ENCODE measurements at regions not wholly inside any gene's neighbourhood (a gene's known extent, or its start where the extent isn't known, plus 50 kb on each side); places are given as distances from the start of the nearest gene placed in this dataset.
A peak's percentile ranks its signal among the peaks of the same experiment; 100 is the strongest.

DNA sequence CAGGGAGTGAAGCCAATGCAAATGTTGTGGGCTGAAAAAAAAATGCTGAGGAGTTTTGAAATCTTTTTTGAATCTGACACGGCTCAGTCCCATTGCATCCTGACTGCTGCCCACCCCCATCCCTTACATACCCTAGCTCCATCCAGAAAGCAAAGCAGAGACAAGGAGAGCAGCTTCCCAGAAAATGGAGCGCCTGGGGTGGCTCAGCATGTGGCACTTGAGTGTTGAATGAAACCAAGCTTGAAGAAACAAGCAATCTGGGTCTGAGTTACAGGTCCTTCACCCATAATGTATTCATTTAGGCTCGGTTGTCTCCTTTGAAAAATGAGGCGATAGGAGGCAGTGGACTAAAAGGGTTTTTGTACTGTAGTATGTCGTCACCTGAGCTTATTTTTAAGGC, 244.2 kb upstream of the ACVR2A start:
- peak; percentile 60 for ATAC-seq

More for the DNA sequence above, 244.2 kb upstream of the ACVR2A start:
- Histone ChIP-seq H3K4me2 (no peak overlapping the region), H2AFZ (peak overlapping the region; percentile 69; the same call in 1 of the 2 replicates), H3K27me3 (ENCODE audit: insufficient read depth) (no peaks in the 10 kb centered on the region), H3K4me3 (no peak overlapping the region), H4K20me1 (replicated peaks; ENCODE audit: insufficient read depth) (no peaks in the 10 kb centered on the region), H3K27ac (ENCODE audit: low read depth) (no peak overlapping the region), H3K9me2 (ENCODE audit: insufficient read depth) (peaks cover 3% of the 10 kb centered on the region; the same call in 1 of the 2 replicates), H3F3A (replicated peaks; ENCODE audit: low read depth) (no peaks in the 10 kb centered on the region), H3K4me1 (ENCODE audit: insufficient read depth) (peaks cover 10% of the 10 kb centered on the region), H3K36me3 (ENCODE audit: insufficient read depth) (no peaks in the 10 kb centered on the region), H3K79me2 (replicated peaks; ENCODE audit: insufficient read depth) (no peaks in the 10 kb centered on the region)
- H3K27me3 Mint-ChIP-seq (ENCODE audit: insufficient read depth, low read depth, poor library complexity): peaks cover 5% of the 10 kb centered on the region
- DNase-seq (ENCODE audit: low spot score): no peak
- peaks cover 16% of the 10 kb centered on the region; the same call in 2 of the 3 replicates for H3K4me1 Mint-ChIP-seq
- peaks cover 4% of the 10 kb centered on the region; the same call in 1 of the 3 replicates for H3K36me3 Mint-ChIP-seq (ENCODE audit: low read depth)
- H3K4me3 Mint-ChIP-seq: no peak overlapping the region
- peaks cover 2% of the 10 kb centered on the region; the same call in 2 of the 3 replicates for H3K9me3 Mint-ChIP-seq
- TF ChIP-seq, protein P1, sequence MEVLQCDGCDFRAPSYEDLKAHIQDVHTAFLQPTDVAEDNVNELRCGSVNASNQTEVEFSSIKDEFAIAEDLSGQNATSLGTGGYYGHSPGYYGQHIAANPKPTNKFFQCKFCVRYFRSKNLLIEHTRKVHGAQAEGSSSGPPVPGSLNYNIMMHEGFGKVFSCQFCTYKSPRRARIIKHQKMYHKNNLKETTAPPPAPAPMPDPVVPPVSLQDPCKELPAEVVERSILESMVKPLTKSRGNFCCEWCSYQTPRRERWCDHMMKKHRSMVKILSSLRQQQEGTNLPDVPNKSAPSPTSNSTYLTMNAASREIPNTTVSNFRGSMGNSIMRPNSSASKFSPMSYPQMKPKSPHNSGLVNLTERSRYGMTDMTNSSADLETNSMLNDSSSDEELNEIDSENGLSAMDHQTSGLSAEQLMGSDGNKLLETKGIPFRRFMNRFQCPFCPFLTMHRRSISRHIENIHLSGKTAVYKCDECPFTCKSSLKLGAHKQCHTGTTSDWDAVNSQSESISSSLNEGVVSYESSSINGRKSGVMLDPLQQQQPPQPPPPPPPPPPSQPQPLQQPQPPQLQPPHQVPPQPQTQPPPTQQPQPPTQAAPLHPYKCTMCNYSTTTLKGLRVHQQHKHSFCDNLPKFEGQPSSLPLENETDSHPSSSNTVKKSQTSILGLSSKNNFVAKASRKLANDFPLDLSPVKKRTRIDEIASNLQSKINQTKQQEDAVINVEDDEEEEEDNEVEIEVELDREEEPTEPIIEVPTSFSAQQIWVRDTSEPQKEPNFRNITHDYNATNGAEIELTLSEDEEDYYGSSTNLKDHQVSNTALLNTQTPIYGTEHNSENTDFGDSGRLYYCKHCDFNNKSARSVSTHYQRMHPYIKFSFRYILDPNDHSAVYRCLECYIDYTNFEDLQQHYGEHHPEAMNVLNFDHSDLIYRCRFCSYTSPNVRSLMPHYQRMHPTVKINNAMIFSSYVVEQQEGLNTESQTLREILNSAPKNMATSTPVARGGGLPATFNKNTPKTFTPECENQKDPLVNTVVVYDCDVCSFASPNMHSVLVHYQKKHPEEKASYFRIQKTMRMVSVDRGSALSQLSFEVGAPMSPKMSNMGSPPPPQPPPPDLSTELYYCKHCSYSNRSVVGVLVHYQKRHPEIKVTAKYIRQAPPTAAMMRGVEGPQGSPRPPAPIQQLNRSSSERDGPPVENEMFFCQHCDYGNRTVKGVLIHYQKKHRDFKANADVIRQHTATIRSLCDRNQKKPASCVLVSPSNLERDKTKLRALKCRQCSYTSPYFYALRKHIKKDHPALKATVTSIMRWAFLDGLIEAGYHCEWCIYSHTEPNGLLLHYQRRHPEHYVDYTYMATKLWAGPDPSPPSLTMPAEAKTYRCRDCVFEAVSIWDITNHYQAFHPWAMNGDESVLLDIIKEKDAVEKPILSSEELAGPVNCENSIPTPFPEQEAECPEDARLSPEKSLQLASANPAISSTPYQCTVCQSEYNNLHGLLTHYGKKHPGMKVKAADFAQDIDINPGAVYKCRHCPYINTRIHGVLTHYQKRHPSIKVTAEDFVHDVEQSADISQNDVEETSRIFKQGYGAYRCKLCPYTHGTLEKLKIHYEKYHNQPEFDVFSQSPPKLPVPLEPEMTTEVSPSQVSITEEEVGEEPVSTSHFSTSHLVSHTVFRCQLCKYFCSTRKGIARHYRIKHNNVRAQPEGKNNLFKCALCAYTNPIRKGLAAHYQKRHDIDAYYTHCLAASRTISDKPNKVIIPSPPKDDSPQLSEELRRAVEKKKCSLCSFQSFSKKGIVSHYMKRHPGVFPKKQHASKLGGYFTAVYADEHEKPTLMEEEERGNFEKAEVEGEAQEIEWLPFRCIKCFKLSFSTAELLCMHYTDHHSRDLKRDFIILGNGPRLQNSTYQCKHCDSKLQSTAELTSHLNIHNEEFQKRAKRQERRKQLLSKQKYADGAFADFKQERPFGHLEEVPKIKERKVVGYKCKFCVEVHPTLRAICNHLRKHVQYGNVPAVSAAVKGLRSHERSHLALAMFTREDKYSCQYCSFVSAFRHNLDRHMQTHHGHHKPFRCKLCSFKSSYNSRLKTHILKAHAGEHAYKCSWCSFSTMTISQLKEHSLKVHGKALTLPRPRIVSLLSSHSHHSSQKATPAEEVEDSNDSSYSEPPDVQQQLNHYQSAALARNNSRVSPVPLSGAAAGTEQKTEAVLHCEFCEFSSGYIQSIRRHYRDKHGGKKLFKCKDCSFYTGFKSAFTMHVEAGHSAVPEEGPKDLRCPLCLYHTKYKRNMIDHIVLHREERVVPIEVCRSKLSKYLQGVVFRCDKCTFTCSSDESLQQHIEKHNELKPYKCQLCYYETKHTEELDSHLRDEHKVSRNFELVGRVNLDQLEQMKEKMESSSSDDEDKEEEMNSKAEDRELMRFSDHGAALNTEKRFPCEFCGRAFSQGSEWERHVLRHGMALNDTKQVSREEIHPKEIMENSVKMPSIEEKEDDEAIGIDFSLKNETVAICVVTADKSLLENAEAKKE (CRISPR knock-in tag; IDR thresholded peaks at IDR 0.05): peak; percentile 59; the same call in 1 of the 2 replicates
- TF ChIP-seq, protein P2, sequence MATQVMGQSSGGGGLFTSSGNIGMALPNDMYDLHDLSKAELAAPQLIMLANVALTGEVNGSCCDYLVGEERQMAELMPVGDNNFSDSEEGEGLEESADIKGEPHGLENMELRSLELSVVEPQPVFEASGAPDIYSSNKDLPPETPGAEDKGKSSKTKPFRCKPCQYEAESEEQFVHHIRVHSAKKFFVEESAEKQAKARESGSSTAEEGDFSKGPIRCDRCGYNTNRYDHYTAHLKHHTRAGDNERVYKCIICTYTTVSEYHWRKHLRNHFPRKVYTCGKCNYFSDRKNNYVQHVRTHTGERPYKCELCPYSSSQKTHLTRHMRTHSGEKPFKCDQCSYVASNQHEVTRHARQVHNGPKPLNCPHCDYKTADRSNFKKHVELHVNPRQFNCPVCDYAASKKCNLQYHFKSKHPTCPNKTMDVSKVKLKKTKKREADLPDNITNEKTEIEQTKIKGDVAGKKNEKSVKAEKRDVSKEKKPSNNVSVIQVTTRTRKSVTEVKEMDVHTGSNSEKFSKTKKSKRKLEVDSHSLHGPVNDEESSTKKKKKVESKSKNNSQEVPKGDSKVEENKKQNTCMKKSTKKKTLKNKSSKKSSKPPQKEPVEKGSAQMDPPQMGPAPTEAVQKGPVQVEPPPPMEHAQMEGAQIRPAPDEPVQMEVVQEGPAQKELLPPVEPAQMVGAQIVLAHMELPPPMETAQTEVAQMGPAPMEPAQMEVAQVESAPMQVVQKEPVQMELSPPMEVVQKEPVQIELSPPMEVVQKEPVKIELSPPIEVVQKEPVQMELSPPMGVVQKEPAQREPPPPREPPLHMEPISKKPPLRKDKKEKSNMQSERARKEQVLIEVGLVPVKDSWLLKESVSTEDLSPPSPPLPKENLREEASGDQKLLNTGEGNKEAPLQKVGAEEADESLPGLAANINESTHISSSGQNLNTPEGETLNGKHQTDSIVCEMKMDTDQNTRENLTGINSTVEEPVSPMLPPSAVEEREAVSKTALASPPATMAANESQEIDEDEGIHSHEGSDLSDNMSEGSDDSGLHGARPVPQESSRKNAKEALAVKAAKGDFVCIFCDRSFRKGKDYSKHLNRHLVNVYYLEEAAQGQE (IDR thresholded peaks at IDR 0.05; ENCODE audit: unreplicated experiment): no peak
- no peak overlapping the region for H3K27ac Mint-ChIP-seq

All from GM23338 (cell line).